SK-N-SH treated with all-trans-retinoic acid at 6 μM for 48 hours (cell line): ENCODE measurements at regions not wholly inside any gene's neighbourhood (a gene's known extent, or its start where the extent isn't known, plus 50 kb on each side); places are given as distances from the start of the nearest gene placed in this dataset.

Experiments used
- ATAC-seq: fragments of 200-7000 bp; cut with Tn5 transposase; 3 replicates; pipeline ENCODE4 v1.9.1; 2020; ENCODE audit warnings: mild to moderate bottlenecking, moderate library complexity
- ARNTL ChIP-seq: fragments of 450-650 bp; formaldehyde crosslinking; IDR thresholded peaks from 2 replicates; pipeline ENCODE4 v1.5.0; 2020; ENCODE audit warnings: low read depth, mild to moderate bottlenecking, moderate library complexity, borderline replicate concordance
- BACH2 ChIP-seq: fragments of 250-450 bp; sonication (Bioruptor Pico); IDR thresholded peaks from 2 replicates; pipeline ENCODE4 v1.9.0; 2021; ENCODE audit warnings: mild to moderate bottlenecking, borderline replicate concordance
- CSDC2 ChIP-seq: fragments of 250-450 bp; sonication (Bioruptor Pico); IDR thresholded peaks from 2 replicates; pipeline ENCODE4 v1.5.0; 2020; ENCODE audit warnings: mild to moderate bottlenecking, moderate library complexity
- ESRRG ChIP-seq: fragments of 250-450 bp; sonication (Bioruptor Pico); IDR thresholded peaks from 2 replicates; pipeline ENCODE4 v1.6.1; 2021; ENCODE audit warnings: mild to moderate bottlenecking
- GLIS3 ChIP-seq: fragments of 250-450 bp; sonication (Bioruptor Pico); IDR thresholded peaks from 2 replicates; pipeline ENCODE4 v1.5.0; 2020; ENCODE audit warnings: mild to moderate bottlenecking, moderate library complexity
- ISL1 ChIP-seq: fragments of 250-450 bp; sonication (Bioruptor Pico); IDR thresholded peaks from 2 replicates; pipeline ENCODE4 v2.1.2; 2022; ENCODE audit warnings: mild to moderate bottlenecking, moderate library complexity
- PPARA ChIP-seq: fragments of 250-450 bp; sonication (Bioruptor Pico); IDR thresholded peaks from 2 replicates; pipeline ENCODE4 v1.5.0; 2020; ENCODE audit warnings: mild to moderate bottlenecking, borderline replicate concordance
- RARB ChIP-seq: fragments of 250-450 bp; sonication (Bioruptor Pico); IDR thresholded peaks from 2 replicates; pipeline ENCODE4 v1.8.0; 2021; ENCODE audit warnings: mild to moderate bottlenecking, moderate library complexity
- SNAI2 ChIP-seq: fragments of 250-450 bp; sonication (Bioruptor Pico); IDR thresholded peaks from 2 replicates; pipeline ENCODE4 v1.5.0; 2020; ENCODE audit warnings: mild to moderate bottlenecking, moderate library complexity
- TCF4 ChIP-seq: fragments of 250-450 bp; sonication (Bioruptor Pico); IDR thresholded peaks from 2 replicates; pipeline ENCODE4 v1.8.0; 2021; ENCODE audit warnings: mild to moderate bottlenecking, moderate library complexity, borderline replicate concordance
- TOX ChIP-seq: fragments of 250-450 bp; sonication (Bioruptor Pico); IDR thresholded peaks from 2 replicates; pipeline ENCODE4 v1.8.0; 2021; ENCODE audit warnings: mild to moderate bottlenecking, moderate library complexity, borderline replicate concordance
- ZC3H10 ChIP-seq: fragments of 250-450 bp; sonication (Bioruptor Pico); IDR thresholded peaks from 2 replicates; pipeline ENCODE4 v1.5.1; 2021; ENCODE audit warnings: mild to moderate bottlenecking, moderate library complexity
- ZFP3 ChIP-seq: fragments of 250-450 bp; sonication (Bioruptor Pico); IDR thresholded peaks from 2 replicates; pipeline ENCODE4 v1.5.0; 2020; ENCODE audit warnings: mild to moderate bottlenecking, moderate library complexity
- ZFP30 ChIP-seq: fragments of 450-650 bp; formaldehyde crosslinking; IDR thresholded peaks from 2 replicates; pipeline ENCODE4 v1.5.0; 2022; ENCODE audit warnings: mild to moderate bottlenecking, moderate library complexity
- ZNF565 ChIP-seq: fragments of 450-650 bp; formaldehyde crosslinking; conservative IDR thresholded peaks from 2 replicates; pipeline ENCODE4 v1.5.0; 2020; ENCODE audit warnings: low read depth, mild to moderate bottlenecking, moderate library complexity
- ZNF70 ChIP-seq: fragments of 450-650 bp; formaldehyde crosslinking; IDR thresholded peaks from 2 replicates; pipeline ENCODE4 v1.5.0; 2020; ENCODE audit warnings: mild to moderate bottlenecking, moderate library complexity
- ZNF8 ChIP-seq: fragments of 450-650 bp; formaldehyde crosslinking; IDR thresholded peaks from 2 replicates; pipeline ENCODE4 v1.5.0; 2020; ENCODE audit warnings: mild to moderate bottlenecking, moderate library complexity
- TF ChIP-seq, protein P1 (sequence below): fragments of 250-450 bp; sonication (Bioruptor Pico); IDR thresholded peaks from 2 replicates; pipeline ENCODE4 v1.5.1; 2021; ENCODE audit warnings: mild to moderate bottlenecking, moderate library complexity
- TF ChIP-seq, protein P2 (sequence below): fragments of 250-450 bp; sonication (Bioruptor Pico); IDR thresholded peaks from 2 replicates; pipeline ENCODE4 v1.8.0; 2021; ENCODE audit warnings: low read depth, mild to moderate bottlenecking, moderate library complexity, borderline replicate concordance
- TF ChIP-seq, protein P3 (sequence below): fragments of 250-450 bp; sonication (Bioruptor Pico); IDR thresholded peaks from 2 replicates; pipeline ENCODE4 v1.5.0; 2020; ENCODE audit warnings: mild to moderate bottlenecking, moderate library complexity
- TF ChIP-seq, protein P4 (sequence below): fragments of 250-450 bp; sonication (Bioruptor Pico); IDR thresholded peaks from 2 replicates; pipeline ENCODE4 v1.8.0; 2020; ENCODE audit warnings: mild to moderate bottlenecking, moderate library complexity, borderline replicate concordance

DNA sequence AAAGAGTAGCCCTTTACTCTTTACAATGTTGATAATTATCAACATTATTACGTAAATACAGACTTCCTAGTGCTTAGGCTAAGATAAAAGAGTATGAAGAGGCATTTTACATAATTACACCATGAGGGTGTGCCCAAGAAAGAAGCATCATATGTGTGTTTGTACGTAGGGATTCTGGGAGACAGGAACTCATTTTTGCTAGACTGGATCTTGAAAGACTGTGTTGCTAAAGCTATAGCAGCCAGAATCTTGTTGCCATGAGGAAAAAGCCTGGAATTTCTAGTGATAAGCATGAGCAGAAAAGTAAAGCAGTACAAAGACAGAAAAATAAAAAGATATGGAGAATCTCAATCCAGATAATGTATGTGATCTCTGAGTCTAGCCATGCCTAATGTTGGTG is 72.1 kb downstream of the JRKL start:
- TF ChIP-seq, protein P1, sequence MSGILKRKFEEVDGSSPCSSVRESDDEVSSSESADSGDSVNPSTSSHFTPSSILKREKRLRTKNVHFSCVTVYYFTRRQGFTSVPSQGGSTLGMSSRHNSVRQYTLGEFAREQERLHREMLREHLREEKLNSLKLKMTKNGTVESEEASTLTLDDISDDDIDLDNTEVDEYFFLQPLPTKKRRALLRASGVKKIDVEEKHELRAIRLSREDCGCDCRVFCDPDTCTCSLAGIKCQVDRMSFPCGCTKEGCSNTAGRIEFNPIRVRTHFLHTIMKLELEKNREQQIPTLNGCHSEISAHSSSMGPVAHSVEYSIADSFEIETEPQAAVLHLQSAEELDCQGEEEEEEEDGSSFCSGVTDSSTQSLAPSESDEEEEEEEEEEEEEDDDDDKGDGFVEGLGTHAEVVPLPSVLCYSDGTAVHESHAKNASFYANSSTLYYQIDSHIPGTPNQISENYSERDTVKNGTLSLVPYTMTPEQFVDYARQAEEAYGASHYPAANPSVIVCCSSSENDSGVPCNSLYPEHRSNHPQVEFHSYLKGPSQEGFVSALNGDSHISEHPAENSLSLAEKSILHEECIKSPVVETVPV (CRISPR knock-in tag) = no peak
- TF ChIP-seq, protein P2, sequence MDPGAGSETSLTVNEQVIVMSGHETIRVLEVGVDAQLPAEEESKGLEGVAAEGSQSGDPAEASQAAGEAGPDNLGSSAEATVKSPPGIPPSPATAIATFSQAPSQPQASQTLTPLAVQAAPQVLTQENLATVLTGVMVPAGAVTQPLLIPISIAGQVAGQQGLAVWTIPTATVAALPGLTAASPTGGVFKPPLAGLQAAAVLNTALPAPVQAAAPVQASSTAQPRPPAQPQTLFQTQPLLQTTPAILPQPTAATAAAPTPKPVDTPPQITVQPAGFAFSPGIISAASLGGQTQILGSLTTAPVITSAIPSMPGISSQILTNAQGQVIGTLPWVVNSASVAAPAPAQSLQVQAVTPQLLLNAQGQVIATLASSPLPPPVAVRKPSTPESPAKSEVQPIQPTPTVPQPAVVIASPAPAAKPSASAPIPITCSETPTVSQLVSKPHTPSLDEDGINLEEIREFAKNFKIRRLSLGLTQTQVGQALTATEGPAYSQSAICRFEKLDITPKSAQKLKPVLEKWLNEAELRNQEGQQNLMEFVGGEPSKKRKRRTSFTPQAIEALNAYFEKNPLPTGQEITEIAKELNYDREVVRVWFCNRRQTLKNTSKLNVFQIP (CRISPR knock-in tag) = no peak
- TF ChIP-seq TCF4 (CRISPR knock-in tag) = no peak
- TF ChIP-seq TOX (CRISPR knock-in tag) = no peak
- no peak for TF ChIP-seq ZNF70 (CRISPR knock-in tag)
- no peak for TF ChIP-seq ZFP3 (CRISPR knock-in tag)
- no peak for TF ChIP-seq BACH2 (CRISPR knock-in tag)
- ATAC-seq = no peak

DNA sequence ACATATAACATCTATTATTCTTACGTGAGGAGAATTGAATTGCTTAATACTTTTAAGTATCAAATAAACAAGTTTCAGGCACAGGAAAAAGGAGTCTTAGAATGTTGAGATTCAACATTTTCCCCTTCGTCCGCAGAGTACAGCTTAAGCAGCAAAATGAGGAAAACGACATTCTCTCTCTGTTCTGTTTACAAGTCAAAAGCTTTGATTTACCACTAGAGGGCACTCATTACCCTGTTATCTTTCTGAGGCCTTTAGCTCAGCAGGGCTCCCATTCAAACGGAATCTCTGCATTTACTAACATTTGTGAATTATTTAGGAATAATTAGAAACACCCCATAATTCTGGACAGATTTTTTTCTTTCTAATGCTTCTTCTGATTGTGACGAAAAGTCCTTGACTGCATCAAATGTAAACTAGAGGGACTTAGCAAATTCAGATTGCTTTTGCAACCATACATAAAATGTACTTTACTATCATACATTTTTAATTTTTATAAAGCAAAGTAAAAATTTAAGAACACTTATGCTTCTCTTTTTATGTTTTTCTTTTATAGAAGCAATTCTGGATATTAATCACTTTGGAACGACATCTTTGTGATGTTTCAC is 75.0 kb downstream of the JRKL start:
- peak; percentile 97 for ATAC-seq
- TF ChIP-seq ZFP30 (CRISPR knock-in tag) = no peak
- TF ChIP-seq ZC3H10 (CRISPR knock-in tag) = no peak
- no peak for TF ChIP-seq GLIS3 (CRISPR knock-in tag)
- no peak for TF ChIP-seq CSDC2 (CRISPR knock-in tag)
- TF ChIP-seq ESRRG = no peak
- TF ChIP-seq RARB (CRISPR knock-in tag) = no peak
- no peak for TF ChIP-seq PPARA
- TF ChIP-seq ZNF565 = no peak
- TF ChIP-seq TCF4 (CRISPR knock-in tag) = no peak
- no peak for TF ChIP-seq ZNF8 (CRISPR knock-in tag)
- no peak for TF ChIP-seq SNAI2
- TF ChIP-seq, protein P3, sequence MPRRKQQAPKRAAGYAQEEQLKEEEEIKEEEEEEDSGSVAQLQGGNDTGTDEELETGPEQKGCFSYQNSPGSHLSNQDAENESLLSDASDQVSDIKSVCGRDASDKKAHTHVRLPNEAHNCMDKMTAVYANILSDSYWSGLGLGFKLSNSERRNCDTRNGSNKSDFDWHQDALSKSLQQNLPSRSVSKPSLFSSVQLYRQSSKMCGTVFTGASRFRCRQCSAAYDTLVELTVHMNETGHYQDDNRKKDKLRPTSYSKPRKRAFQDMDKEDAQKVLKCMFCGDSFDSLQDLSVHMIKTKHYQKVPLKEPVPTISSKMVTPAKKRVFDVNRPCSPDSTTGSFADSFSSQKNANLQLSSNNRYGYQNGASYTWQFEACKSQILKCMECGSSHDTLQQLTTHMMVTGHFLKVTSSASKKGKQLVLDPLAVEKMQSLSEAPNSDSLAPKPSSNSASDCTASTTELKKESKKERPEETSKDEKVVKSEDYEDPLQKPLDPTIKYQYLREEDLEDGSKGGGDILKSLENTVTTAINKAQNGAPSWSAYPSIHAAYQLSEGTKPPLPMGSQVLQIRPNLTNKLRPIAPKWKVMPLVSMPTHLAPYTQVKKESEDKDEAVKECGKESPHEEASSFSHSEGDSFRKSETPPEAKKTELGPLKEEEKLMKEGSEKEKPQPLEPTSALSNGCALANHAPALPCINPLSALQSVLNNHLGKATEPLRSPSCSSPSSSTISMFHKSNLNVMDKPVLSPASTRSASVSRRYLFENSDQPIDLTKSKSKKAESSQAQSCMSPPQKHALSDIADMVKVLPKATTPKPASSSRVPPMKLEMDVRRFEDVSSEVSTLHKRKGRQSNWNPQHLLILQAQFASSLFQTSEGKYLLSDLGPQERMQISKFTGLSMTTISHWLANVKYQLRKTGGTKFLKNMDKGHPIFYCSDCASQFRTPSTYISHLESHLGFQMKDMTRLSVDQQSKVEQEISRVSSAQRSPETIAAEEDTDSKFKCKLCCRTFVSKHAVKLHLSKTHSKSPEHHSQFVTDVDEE = no peak
- no peak for TF ChIP-seq BACH2 (CRISPR knock-in tag)
- TF ChIP-seq, protein P4, sequence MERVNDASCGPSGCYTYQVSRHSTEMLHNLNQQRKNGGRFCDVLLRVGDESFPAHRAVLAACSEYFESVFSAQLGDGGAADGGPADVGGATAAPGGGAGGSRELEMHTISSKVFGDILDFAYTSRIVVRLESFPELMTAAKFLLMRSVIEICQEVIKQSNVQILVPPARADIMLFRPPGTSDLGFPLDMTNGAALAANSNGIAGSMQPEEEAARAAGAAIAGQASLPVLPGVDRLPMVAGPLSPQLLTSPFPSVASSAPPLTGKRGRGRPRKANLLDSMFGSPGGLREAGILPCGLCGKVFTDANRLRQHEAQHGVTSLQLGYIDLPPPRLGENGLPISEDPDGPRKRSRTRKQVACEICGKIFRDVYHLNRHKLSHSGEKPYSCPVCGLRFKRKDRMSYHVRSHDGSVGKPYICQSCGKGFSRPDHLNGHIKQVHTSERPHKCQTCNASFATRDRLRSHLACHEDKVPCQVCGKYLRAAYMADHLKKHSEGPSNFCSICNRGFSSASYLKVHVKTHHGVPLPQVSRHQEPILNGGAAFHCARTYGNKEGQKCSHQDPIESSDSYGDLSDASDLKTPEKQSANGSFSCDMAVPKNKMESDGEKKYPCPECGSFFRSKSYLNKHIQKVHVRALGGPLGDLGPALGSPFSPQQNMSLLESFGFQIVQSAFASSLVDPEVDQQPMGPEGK (CRISPR knock-in tag) = no peak
- TF ChIP-seq, all 23 proteins: peak for 0

DNA sequence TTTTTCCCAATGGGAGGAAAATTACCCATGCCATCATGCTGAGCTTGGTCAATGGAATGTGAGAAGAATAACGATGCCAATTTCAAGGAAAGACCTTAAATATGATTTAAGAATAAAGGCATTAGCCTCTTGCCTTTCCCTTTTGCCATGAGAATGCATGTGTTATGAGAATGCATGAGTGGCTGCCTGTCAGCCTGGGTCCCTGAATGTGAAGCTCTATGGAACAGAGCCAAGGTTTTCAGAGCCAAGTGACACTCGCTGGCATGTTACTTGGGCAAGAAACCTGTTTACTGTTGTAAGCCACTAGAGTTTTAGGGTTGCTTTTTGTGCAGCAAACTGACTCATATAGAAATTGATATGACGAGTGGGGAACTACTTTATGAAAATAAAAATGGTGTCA is 75.7 kb downstream of the JRKL start:
- ATAC-seq = no peak
- TF ChIP-seq SNAI2 = no peak

DNA sequence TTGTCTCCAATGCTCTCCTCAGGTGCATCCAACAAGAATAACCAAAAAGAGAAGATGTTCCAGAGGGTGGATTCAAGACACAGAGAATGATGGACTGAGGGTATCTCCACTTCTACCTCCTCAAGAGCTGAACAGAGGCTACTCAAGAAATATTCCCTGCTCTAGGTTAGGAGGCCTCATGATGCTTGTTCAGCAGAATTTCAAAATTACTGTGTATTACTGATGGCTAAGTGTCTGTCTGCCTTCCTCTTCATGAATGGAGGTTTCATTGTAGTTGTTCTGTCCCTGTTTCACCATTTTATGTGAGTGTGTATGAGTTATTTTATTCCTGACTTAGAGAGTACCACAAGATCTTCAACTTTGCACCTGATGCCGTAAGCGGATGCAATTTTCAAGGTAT is 76.8 kb downstream of the JRKL start:
- ATAC-seq = no peak
- TF ChIP-seq, protein P2 (CRISPR knock-in tag) = no peak
- TF ChIP-seq, protein P3 = no peak
- TF ChIP-seq ISL1 (CRISPR knock-in tag) (no peak), ZNF565 (no peak), BACH2 (CRISPR knock-in tag) (no peak), RARB (CRISPR knock-in tag) (no peak), SNAI2 (no peak), ARNTL (CRISPR knock-in tag) (no peak), ZFP30 (CRISPR knock-in tag) (no peak)
- TF ChIP-seq, protein P1 (CRISPR knock-in tag) = no peak
